ENCODE measurements at regions not wholly inside any gene's neighbourhood (a gene's known extent, or its start where the extent isn't known, plus 50 kb on each side); places are given as distances from the start of the nearest gene placed in this dataset.

DNA sequence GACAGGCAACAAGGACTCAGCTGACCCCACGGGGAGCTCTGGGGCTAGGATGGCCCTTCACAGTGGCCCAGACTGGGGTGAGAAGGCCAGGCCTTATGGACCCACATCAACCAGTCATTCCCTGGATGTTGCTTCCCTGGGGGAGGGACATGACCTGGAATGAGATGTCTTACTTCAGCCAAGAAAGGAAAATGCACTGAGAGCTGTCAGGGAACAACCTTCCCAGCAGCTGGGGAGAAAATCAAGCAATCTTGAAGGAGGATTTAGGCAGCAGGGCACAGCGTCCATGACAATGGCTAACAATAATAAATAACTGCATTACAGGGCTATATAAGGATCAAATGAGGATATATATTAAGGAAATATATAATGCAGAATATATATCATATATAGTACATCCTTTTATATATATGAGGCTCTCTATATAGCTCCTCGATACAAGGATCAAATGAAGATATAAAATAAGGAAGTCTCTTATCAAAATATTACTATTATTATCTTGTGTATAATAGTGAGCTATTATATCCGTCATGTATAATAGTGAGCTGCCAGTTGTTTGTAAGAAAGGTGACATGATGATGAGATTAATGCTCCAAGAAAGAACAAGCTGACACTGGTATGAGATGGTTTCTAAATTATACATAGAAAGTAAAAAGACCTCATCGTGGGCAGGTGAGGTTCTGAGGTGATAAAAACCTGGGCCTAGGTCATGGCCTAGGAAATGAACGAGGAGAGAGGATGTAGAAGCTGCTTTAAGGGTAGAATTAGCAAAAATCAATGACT lies 117.8 kb upstream of the LIPC start:
- Mint-ChIP-seq H3K27ac (peak overlapping the region; percentile 93 to 98), H3K4me3 (peak overlapping the region; percentile 74), H3K9me3 (no peaks in the 10 kb centered on the region), H3K27me3 (ENCODE audit: low read depth in 2 of 2) (no peaks in the 10 kb centered on the region), H3K36me3 (no peaks in the 10 kb centered on the region), H3K4me1 (peaks cover 43 to 50% of the 10 kb centered on the region in 2 donors)
- Histone ChIP-seq H3K4me3 (ENCODE audit: low read length) (no peak overlapping the region), H3K27ac (ENCODE audit: low read length) (peak overlapping the region; percentile 74), H3K4me1 (ENCODE audit: control insufficient read depth, insufficient read depth, low read length) (peaks cover 23% of the 10 kb centered on the region), H3K27me3 (ENCODE audit: control insufficient read depth, insufficient read depth, low read length) (no peaks in the 10 kb centered on the region), H3K9me3 (ENCODE audit: control insufficient read depth, insufficient read depth, low read length) (no peaks in the 10 kb centered on the region), H3K36me3 (ENCODE audit: control insufficient read depth, insufficient read depth, low read length) (no peaks in the 10 kb centered on the region)
- DNase-seq (no peak), ATAC-seq (peak in 1 of 3 donors; percentile 27)
- intact Hi-C loops (cut with micrococcal nuclease) = loop anchor here (2.0 to 5.0 kb wide), 2 partner anchors 19 to 298 kb away; no protein-coding TSS in a partner anchor
- WGBS (ENCODE audit: insufficient coverage) = 59% methylated on average over 5 of the region's 6 CpGs
- TF ChIP-seq, protein P1, sequence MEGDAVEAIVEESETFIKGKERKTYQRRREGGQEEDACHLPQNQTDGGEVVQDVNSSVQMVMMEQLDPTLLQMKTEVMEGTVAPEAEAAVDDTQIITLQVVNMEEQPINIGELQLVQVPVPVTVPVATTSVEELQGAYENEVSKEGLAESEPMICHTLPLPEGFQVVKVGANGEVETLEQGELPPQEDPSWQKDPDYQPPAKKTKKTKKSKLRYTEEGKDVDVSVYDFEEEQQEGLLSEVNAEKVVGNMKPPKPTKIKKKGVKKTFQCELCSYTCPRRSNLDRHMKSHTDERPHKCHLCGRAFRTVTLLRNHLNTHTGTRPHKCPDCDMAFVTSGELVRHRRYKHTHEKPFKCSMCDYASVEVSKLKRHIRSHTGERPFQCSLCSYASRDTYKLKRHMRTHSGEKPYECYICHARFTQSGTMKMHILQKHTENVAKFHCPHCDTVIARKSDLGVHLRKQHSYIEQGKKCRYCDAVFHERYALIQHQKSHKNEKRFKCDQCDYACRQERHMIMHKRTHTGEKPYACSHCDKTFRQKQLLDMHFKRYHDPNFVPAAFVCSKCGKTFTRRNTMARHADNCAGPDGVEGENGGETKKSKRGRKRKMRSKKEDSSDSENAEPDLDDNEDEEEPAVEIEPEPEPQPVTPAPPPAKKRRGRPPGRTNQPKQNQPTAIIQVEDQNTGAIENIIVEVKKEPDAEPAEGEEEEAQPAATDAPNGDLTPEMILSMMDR (IDR thresholded peaks at IDR 0.05) = no peak

DNA sequence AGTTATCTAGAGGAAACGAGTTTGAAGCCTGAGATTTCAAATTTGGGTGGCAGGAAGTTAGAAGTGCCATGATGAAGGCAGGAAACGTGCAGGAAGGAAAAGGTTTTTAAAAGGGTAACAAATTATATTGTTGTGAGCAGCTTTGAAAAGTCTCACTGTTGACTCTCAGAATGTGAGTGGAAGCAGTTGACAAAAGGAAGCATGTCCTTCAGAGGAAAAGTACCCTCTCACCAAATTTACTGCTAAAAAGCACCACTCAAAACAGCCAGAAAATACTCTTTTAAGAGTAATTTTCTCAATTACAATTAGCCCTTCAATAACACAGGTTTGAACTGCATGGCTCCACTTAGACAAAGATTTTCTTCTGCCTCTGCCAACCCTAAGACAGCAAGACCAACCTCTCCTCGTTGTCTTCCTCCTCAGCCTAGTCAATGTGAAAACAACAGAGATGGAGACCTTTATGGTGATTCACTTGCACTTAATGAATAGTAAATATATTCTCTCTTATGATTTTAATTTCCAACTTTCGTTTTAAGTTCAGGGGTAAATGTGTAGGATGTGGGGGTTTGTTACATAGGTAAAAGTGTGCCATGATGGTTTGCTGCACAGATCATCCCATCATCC lies 117.1 kb upstream of the LIPC start:
- Histone ChIP-seq H3K9me3 (ENCODE audit: control insufficient read depth, insufficient read depth, low read length) (no peaks in the 10 kb centered on the region), H3K27me3 (ENCODE audit: control insufficient read depth, insufficient read depth, low read length) (no peaks in the 10 kb centered on the region), H3K27ac (ENCODE audit: low read length) (peak overlapping the region; percentile 74), H3K4me3 (ENCODE audit: low read length) (no peak overlapping the region), H3K36me3 (ENCODE audit: control insufficient read depth, insufficient read depth, low read length) (no peaks in the 10 kb centered on the region), H3K4me1 (ENCODE audit: control insufficient read depth, insufficient read depth, low read length) (peaks cover 23% of the 10 kb centered on the region)
- H3K27ac Mint-ChIP-seq = peak overlapping the region; percentile 93 to 98
- no peaks in the 10 kb centered on the region for H3K27me3 Mint-ChIP-seq (ENCODE audit: low read depth in 2 of 2)
- peak overlapping the region; percentile 45 for H3K4me3 Mint-ChIP-seq
- intact Hi-C loops (cut with micrococcal nuclease) = loop anchor here (2.0 to 5.0 kb wide), 2 partner anchors 18 to 298 kb away; no protein-coding TSS in a partner anchor
- H3K9me3 Mint-ChIP-seq = no peaks in the 10 kb centered on the region
- WGBS (ENCODE audit: insufficient coverage) = 7% methylated on average over 2 of the region's 4 CpGs
- H3K36me3 Mint-ChIP-seq = no peaks in the 10 kb centered on the region
- DNase-seq (peak in 1 of 2 donors; percentile 52), ATAC-seq (peak; percentile 47 to 69 (median 68))
- TF ChIP-seq, protein P1 (IDR thresholded peaks at IDR 0.05) = no peak
- peaks cover 43 to 48% of the 10 kb centered on the region in 2 donors for H3K4me1 Mint-ChIP-seq

DNA sequence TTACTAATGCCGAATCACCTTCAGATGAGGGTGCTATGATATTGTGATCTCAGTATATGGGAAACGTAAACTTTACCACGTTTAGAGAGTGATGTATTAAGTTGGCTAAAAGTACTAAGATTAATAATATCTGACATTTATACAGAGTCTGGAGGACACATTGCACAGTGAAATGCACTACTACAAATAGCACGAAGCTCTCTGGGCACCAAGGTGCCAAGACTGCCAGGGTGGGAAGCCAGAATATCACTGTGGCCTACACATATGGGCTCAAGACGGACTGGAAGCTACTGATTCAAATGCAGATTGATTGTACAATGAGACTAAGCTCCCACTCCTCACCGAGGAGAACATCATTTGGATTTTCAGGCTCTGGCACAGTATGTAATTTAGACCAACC lies 113.3 kb upstream of the LIPC start:
- peaks cover 14% of the 10 kb centered on the region for H3K4me1 ChIP-seq (ENCODE audit: control insufficient read depth, insufficient read depth, low read length)
- H3K4me1 Mint-ChIP-seq = peaks cover 29 to 31% of the 10 kb centered on the region in 2 donors
- H3K27ac Mint-ChIP-seq = no peak overlapping the region
- 94% methylated on average over 6 of the region's 6 CpGs for WGBS (ENCODE audit: insufficient coverage)
- H3K4me3 ChIP-seq (ENCODE audit: low read length) = no peak overlapping the region
- DNase-seq (no peak), ATAC-seq (no peak)
- intact Hi-C loops (cut with micrococcal nuclease) = no loop called here
- no peaks in the 10 kb centered on the region for H3K9me3 Mint-ChIP-seq
- no peaks in the 10 kb centered on the region for H3K27me3 ChIP-seq (ENCODE audit: control insufficient read depth, insufficient read depth, low read length)
- H3K4me3 Mint-ChIP-seq = no peak overlapping the region
- no peaks in the 10 kb centered on the region for H3K36me3 Mint-ChIP-seq
- no peaks in the 10 kb centered on the region for H3K9me3 ChIP-seq (ENCODE audit: control insufficient read depth, insufficient read depth, low read length)
- TF ChIP-seq, protein P1 (IDR thresholded peaks at IDR 0.05) = no peak
- H3K27me3 Mint-ChIP-seq (ENCODE audit: low read depth in 2 of 2) = no peaks in the 10 kb centered on the region
- H3K27ac ChIP-seq (ENCODE audit: low read length) = no peak overlapping the region
- H3K36me3 ChIP-seq (ENCODE audit: control insufficient read depth, insufficient read depth, low read length) = no peaks in the 10 kb centered on the region

Data from natural killer cell (primary cell).